IMR-90 (cell line): ENCODE measurements at regions not wholly inside any gene's neighbourhood (a gene's known extent, or its start where the extent isn't known, plus 50 kb on each side); places are given as distances from the start of the nearest gene placed in this dataset.
A peak's percentile ranks its signal among the peaks of the same experiment; 100 is the strongest.
"Not testable (repeated sequence)": the region's sequence is repeated elsewhere in the genome, so short reads cannot be mapped to it uniquely, and the experiment has no call there.

Experiments used
- ATAC-seq: fragments of 200-7000 bp; cut with Tn5 transposase; 2 replicates; pipeline ENCODE4 v1.9.1; 2020; ENCODE audit warnings: low read depth, mild to moderate bottlenecking, moderate library complexity
- BruUV-seq: library from RNA; stranded (reverse); fragments of 400-500 nt; replicated peaks from 2 replicates; lab custom pipeline; 2021; lab: Mats Ljungman, UMichigan
- CTCF ChIA-PET: fragments of 300-600 bp; formaldehyde crosslinking; extraction: SDS; loops from one replicate; lab custom pipeline; 2021; ENCODE audit warnings: antibody characterized with exemption; lab: Yijun Ruan, JAX
- POLR2A ChIA-PET: fragments of 300-600 bp; sonication (Branson Sonifier 250); formaldehyde crosslinking; loops from one replicate; lab custom pipeline; 2022; ENCODE audit warnings: antibody characterized with exemption; ENCODE audit not compliant: unreplicated experiment; lab: Charles Lee
- DNase-seq: peaks from one replicate; pipeline ENCODE4 v3.0.0; 2013
- H2AFZ ChIP-seq: replicated peaks from 2 replicates; pipeline ENCODE3; 2013; ENCODE audit warnings: low read length, mild to moderate bottlenecking; ENCODE audit not compliant: poor library complexity
- H2AK5ac ChIP-seq: 2 replicates; pipeline ENCODE4 v1.6.1; 2013; ENCODE audit warnings: low read depth, low read length, inconsistent platforms
- H2AK9ac ChIP-seq: replicated peaks from 2 replicates; pipeline ENCODE3; 2013; ENCODE audit warnings: mild to moderate bottlenecking, low read depth, low read length, moderate library complexity; ENCODE audit not compliant: poor library complexity
- H2BK120ac ChIP-seq: 2 replicates; pipeline ENCODE4 v1.6.1; 2013; ENCODE audit warnings: low read depth, low read length, inconsistent platforms
- H2BK15ac ChIP-seq: 3 replicates; pipeline ENCODE4 v1.6.1; 2013; ENCODE audit warnings: low read depth, low read length, inconsistent platforms
- H2BK20ac ChIP-seq: 2 replicates; pipeline ENCODE4 v1.6.1; 2013; ENCODE audit warnings: low read depth, mild to moderate bottlenecking, inconsistent platforms, low read length, moderate library complexity
- H2BK5ac ChIP-seq: 2 replicates; pipeline ENCODE4 v1.6.1; 2013; ENCODE audit warnings: mild to moderate bottlenecking, low read depth, low read length, inconsistent platforms; ENCODE audit not compliant: poor library complexity, severe bottlenecking
- H3K14ac ChIP-seq: replicated peaks from 2 replicates; pipeline ENCODE4 v1.6.1; 2013; ENCODE audit warnings: low read depth, low read length, inconsistent platforms
- H3K18ac ChIP-seq: 2 replicates; pipeline ENCODE4 v1.6.1; 2013; ENCODE audit warnings: low read depth, low read length, control low read depth
- H3K23ac ChIP-seq: 2 replicates; pipeline ENCODE4 v1.6.1; 2013; ENCODE audit warnings: low read depth, low read length, inconsistent platforms
- H3K27ac ChIP-seq: 2 replicates; pipeline ENCODE4 v1.5.1; 2013; ENCODE audit warnings: mild to moderate bottlenecking, control low read depth, low read length; ENCODE audit not compliant: insufficient read depth
- H3K27me3 ChIP-seq: 2 replicates; pipeline ENCODE4 v1.6.1; 2013; ENCODE audit warnings: low read length; ENCODE audit not compliant: control insufficient read depth, insufficient read depth
- H3K36me3 ChIP-seq: 2 replicates; pipeline ENCODE4 v1.6.1; 2013; ENCODE audit warnings: low read length, mixed read lengths; ENCODE audit not compliant: control insufficient read depth, insufficient read depth
- H3K4ac ChIP-seq: 2 replicates; pipeline ENCODE4 v1.6.1; 2013; ENCODE audit warnings: low read depth, low read length, inconsistent platforms
- H3K4me1 ChIP-seq: 2 replicates; pipeline ENCODE4 v1.6.1; 2013; ENCODE audit warnings: low read length, mixed read lengths; ENCODE audit not compliant: control insufficient read depth, insufficient read depth
- H3K4me2 ChIP-seq: 2 replicates; pipeline ENCODE4 v1.6.1; 2013; ENCODE audit warnings: low read depth, mild to moderate bottlenecking, control low read depth, low read length, moderate library complexity
- H3K4me3 ChIP-seq: 2 replicates; pipeline ENCODE4 v1.5.1; 2013; ENCODE audit warnings: low read depth, mild to moderate bottlenecking, control low read depth, low read length, moderate library complexity; ENCODE audit not compliant: insufficient read depth
- H3K56ac ChIP-seq: 2 replicates; pipeline ENCODE4 v1.6.1; 2013; ENCODE audit warnings: low read length, inconsistent platforms; ENCODE audit not compliant: insufficient read depth; ENCODE audit errors: extremely low read depth
- H3K79me1 ChIP-seq, 2 experiments: 2 replicates each; pipeline ENCODE4 v1.6.1; 2013; ENCODE audit warnings: low read length in 2 of 2, inconsistent platforms in 1 of 2, low read depth in 1 of 2
- H3K9ac ChIP-seq: 2 replicates; pipeline ENCODE4 v1.6.1; 2013; ENCODE audit warnings: low read depth, low read length, control low read depth
- H3K9me1 ChIP-seq: 2 replicates; pipeline ENCODE4 v1.6.1; 2013; ENCODE audit warnings: low read length, inconsistent platforms; ENCODE audit not compliant: insufficient read depth
- H3K9me3 ChIP-seq: 2 replicates; pipeline ENCODE4 v1.6.1; 2013; ENCODE audit warnings: low read length; ENCODE audit not compliant: control insufficient read depth, insufficient read depth
- H4K20me1 ChIP-seq: 2 replicates; pipeline ENCODE4 v1.6.1; 2013; ENCODE audit warnings: low read length, inconsistent platforms; ENCODE audit not compliant: insufficient read depth
- H4K5ac ChIP-seq: 2 replicates; pipeline ENCODE4 v1.6.1; 2013; ENCODE audit warnings: mild to moderate bottlenecking, low read depth, low read length, control low read depth
- H4K8ac ChIP-seq, 2 experiments: 2 replicates each; pipeline ENCODE4 v1.6.1; 2013; ENCODE audit warnings: low read depth in 2 of 2, low read length in 2 of 2, control low read depth in 1 of 2, inconsistent platforms in 1 of 2
- H4K91ac ChIP-seq: 2 replicates; pipeline ENCODE4 v1.6.1; 2013; ENCODE audit warnings: low read depth, low read length, inconsistent platforms; ENCODE audit not compliant: insufficient read depth
- RFX5 ChIP-seq: IDR thresholded peaks from 2 replicates; pipeline ENCODE4 v1.8.0; 2012; ENCODE audit warnings: low read depth, mild to moderate bottlenecking, low read length, moderate library complexity
- WGBS, 2 experiments: methylation state at CpG; one replicate each; pipeline versions ENCODE4 v1.1.5 to v1.1.7; 2013; ENCODE audit warnings: missing lambda C conversion rate in 2 of 2; ENCODE audit not compliant: insufficient read length in 1 of 2; ENCODE audit errors: extremely low coverage in 2 of 2; 5-methylcytosine and 5-hydroxymethylcytosine counted together
- dilution Hi-C: fragments of 300-500 bp; cut with HindIII; formaldehyde crosslinking; loops from one replicate; pipeline ENCODE4 v1.14.3; 2018; ENCODE audit warnings: low sequenced_read_pairs; ENCODE audit not compliant: unreplicated experiment
- in situ Hi-C: fragments of 300-500 bp; cut with MboI; formaldehyde crosslinking; loops from 3 replicates; pipeline ENCODE4 v1.14.3; 2019; ENCODE audit warnings: low sequenced_read_pairs, inconsistent platforms, mixed read lengths
- intact Hi-C: fragments of 100-400 bp; cut with micrococcal nuclease; formaldehyde crosslinking; loops from 2 replicates; pipeline ENCODE4 v1.10.0; 2022
- TF ChIP-seq, protein P1 (sequence below): conservative IDR thresholded peaks from 2 replicates; pipeline ENCODE4 v1.5.1; 2012; ENCODE audit warnings: mild to moderate bottlenecking, low read depth, low read length, improper control_type of control experiment

DNA sequence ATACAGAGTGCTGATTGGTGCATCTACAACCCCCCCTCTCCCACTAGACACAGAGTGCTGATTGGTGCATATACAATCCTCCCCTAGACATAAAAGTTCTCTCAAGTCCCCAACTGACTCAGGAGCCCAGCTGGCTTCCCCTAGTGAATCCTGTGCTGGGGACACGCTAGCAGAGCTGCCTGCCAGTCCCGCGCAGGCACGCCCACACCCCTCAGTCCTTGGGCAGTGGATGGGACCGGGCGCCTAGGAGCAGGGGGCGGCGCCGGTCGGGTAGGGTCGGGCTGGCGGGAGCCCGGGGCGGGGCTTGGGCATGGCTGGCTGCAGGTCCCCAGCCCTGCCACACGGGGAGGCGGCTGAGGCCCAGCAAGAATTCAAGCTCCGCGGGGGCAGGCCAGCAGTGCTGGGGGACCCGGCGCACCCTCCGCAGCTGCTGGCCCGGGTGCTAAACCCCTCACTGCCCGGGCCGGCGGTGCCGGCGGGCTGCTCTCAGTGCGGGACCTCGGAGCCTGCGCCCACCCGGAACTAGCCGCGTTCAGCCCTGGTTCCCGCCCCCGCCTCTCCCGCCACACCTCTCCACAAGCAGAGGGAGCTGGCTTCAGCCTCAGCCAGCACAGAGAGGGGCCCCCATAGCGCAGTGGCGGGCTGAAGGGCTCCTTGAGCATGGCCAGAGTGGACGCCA is 64.3 kb upstream of the DDHD1 start:
- H4K20me1 ChIP-seq: no peaks in the 10 kb centered on the region
- H3K23ac ChIP-seq: no peak overlapping the region
- WGBS, 2 experiments: 4% methylated on average over 18 of the region's 39 CpGs; no CpG with 5 or more reads in 1 of the 2 experiments
- no TSS peak for BruUV-seq
- peak overlapping the region in 1 of 2 experiments; percentile 60; a peak in 1 of 4 replicates for H4K8ac ChIP-seq
- no peak overlapping the region; the same call in 1 of the 2 replicates for H3K4ac ChIP-seq
- H3K36me3 ChIP-seq: no peaks in the 10 kb centered on the region
- H3K56ac ChIP-seq: no peak overlapping the region
- in situ Hi-C loops: no loop called here
- H3K79me1 ChIP-seq: no peaks in the 10 kb centered on the region
- H3K14ac ChIP-seq: 0 out of 2 replicates have a peak overlapping the region, but pooled peaks have one; percentile 69
- TF ChIP-seq, protein P1, sequence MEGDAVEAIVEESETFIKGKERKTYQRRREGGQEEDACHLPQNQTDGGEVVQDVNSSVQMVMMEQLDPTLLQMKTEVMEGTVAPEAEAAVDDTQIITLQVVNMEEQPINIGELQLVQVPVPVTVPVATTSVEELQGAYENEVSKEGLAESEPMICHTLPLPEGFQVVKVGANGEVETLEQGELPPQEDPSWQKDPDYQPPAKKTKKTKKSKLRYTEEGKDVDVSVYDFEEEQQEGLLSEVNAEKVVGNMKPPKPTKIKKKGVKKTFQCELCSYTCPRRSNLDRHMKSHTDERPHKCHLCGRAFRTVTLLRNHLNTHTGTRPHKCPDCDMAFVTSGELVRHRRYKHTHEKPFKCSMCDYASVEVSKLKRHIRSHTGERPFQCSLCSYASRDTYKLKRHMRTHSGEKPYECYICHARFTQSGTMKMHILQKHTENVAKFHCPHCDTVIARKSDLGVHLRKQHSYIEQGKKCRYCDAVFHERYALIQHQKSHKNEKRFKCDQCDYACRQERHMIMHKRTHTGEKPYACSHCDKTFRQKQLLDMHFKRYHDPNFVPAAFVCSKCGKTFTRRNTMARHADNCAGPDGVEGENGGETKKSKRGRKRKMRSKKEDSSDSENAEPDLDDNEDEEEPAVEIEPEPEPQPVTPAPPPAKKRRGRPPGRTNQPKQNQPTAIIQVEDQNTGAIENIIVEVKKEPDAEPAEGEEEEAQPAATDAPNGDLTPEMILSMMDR: peak; percentile 34; the same call in 1 of the 2 replicates
- no peak for TF ChIP-seq RFX5
- DNase-seq (peak; percentile 33), ATAC-seq (peak; percentile 100)
- no peak overlapping the region for H4K91ac ChIP-seq
- no peaks in the 10 kb centered on the region for H3K9me1 ChIP-seq
- H3K27me3 ChIP-seq: no peaks in the 10 kb centered on the region
- H3K4me2 ChIP-seq: peak overlapping the region; percentile 82
- H2BK120ac ChIP-seq: 0 out of 2 replicates have a peak overlapping the region, but pooled peaks have one; percentile 44
- peak overlapping the region; percentile 94 for H2AFZ ChIP-seq
- no peak overlapping the region for H2AK5ac ChIP-seq
- peak overlapping the region; percentile 52 for H3K4me3 ChIP-seq
- no peak overlapping the region for H2BK20ac ChIP-seq
- no peaks in the 10 kb centered on the region for H3K9me3 ChIP-seq
- POLR2A ChIA-PET: no interaction called here
- dilution Hi-C loops: no loop called here
- no peaks in the 10 kb centered on the region for H3K4me1 ChIP-seq
- CTCF ChIA-PET: interaction anchor here (0.6 to 1.6 kb wide), 2 partner anchors 13 to 15 kb away, joined by 3 to 8 read pairs; no protein-coding TSS in a partner anchor
- intact Hi-C loops: no loop called here
- no peak overlapping the region for H3K18ac ChIP-seq
- 0 out of 2 replicates have a peak overlapping the region, but pooled peaks have one; percentile 11 for H3K9ac ChIP-seq
- no peak overlapping the region for H2BK5ac ChIP-seq
- no peak overlapping the region for H3K27ac ChIP-seq
- H4K5ac ChIP-seq: no peak overlapping the region
- H2AK9ac ChIP-seq: no peak overlapping the region
- no peak overlapping the region for H2BK15ac ChIP-seq

DNA sequence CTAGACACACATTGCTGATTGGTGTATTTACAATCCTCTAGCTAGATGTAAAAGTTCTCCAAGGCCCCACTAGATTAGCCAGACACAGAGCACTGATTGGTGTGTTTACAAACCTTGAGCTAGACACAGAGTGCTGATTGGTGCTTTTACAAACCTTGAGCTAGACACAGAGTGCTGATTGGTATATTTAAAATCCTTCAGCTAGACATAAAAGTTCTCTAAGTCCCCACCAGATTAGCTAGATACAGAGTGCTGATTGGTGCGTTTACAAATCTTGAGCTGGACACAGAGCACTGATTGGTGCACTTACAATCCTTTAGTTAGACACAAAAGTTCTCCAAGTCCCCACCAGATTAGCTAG is 63.8 kb upstream of the DDHD1 start:
- H3K4me2 ChIP-seq, H3K79me1 ChIP-seq, H3K9ac ChIP-seq, H4K5ac ChIP-seq, intact Hi-C loops, in situ Hi-C loops, dilution Hi-C loops, H2BK5ac ChIP-seq, POLR2A ChIA-PET, H3K14ac ChIP-seq, H3K56ac ChIP-seq, H3K4ac ChIP-seq, H2AK9ac ChIP-seq, H3K27me3 ChIP-seq, H3K36me3 ChIP-seq, H2AK5ac ChIP-seq, H4K91ac ChIP-seq, H2BK15ac ChIP-seq, H3K18ac ChIP-seq, H2BK120ac ChIP-seq, H3K9me3 ChIP-seq, ATAC-seq, H4K20me1 ChIP-seq, H3K9me1 ChIP-seq, H3K27ac ChIP-seq, H4K8ac ChIP-seq, H3K4me1 ChIP-seq, H2BK20ac ChIP-seq, BruUV-seq, H3K23ac ChIP-seq, DNase-seq: not testable (repeated sequence)
- Histone ChIP-seq H3K4me3 (peak overlapping the region; percentile 52; the same call in 1 of the 2 replicates), H2AFZ (peak overlapping the region; percentile 94)
- CTCF ChIA-PET: interaction anchor here (0.6 to 1.6 kb wide), 2 partner anchors 13 to 14 kb away, joined by 3 to 8 read pairs; no protein-coding TSS in a partner anchor
- WGBS, 2 experiments: no CpG with 5 or more reads among the region's 1 CpG
